Activated naive CD8-positive, alpha-beta T cell treated with anti-CD3 and anti-CD28 coated beads for 36 hours (primary cell): ENCODE measurements at regions not wholly inside any gene's neighbourhood (a gene's known extent, or its start where the extent isn't known, plus 50 kb on each side); places are given as distances from the start of the nearest gene placed in this dataset.

Experiments
- DNase-seq: peaks from one replicate; pipeline ENCODE4 v3.0.0; 2021
- H3K27ac Mint-ChIP-seq: one replicate; pipeline ENCODE4 v1.8.0; 2022; ENCODE audit warnings: mild to moderate bottlenecking, moderate library complexity, mixed read lengths
- H3K27me3 Mint-ChIP-seq: one replicate; pipeline ENCODE4 v1.8.0; 2022; ENCODE audit warnings: mild to moderate bottlenecking, mixed read lengths
- H3K36me3 Mint-ChIP-seq: one replicate; pipeline ENCODE4 v1.8.0; 2021; ENCODE audit warnings: mild to moderate bottlenecking, mixed read lengths
- H3K4me1 Mint-ChIP-seq: one replicate; pipeline ENCODE4 v1.8.0; 2021; ENCODE audit warnings: mixed read lengths
- H3K4me3 Mint-ChIP-seq: one replicate; pipeline ENCODE4 v1.8.0; 2022; ENCODE audit warnings: mild to moderate bottlenecking, moderate library complexity, mixed read lengths
- H3K9me3 Mint-ChIP-seq: one replicate; pipeline ENCODE4 v1.8.0; 2022; ENCODE audit warnings: mixed read lengths

- Mint-ChIP-seq H3K27ac (peak overlapping the region; percentile 95), H3K9me3 (peaks cover 1% of the 10 kb centered on the region), H3K27me3 (no peaks in the 10 kb centered on the region), H3K36me3 (peaks cover 4% of the 10 kb centered on the region), H3K4me1 (peaks cover 38% of the 10 kb centered on the region), H3K4me3 (peak overlapping the region; percentile 46)
- no peak for DNase-seq
Measured at GRCh38 chr13:24625870-24626849, 54.0 kb upstream of the ATP12A start.

GRCh38 chr13:24627090-24627714 is 53.0 kb upstream of the ATP12A start:
- H3K4me3 Mint-ChIP-seq, result no peak overlapping the region
- H3K9me3 Mint-ChIP-seq, result peaks cover 1% of the 10 kb centered on the region
- H3K36me3 Mint-ChIP-seq, result peaks cover 4% of the 10 kb centered on the region
- no peak for DNase-seq
- no peaks in the 10 kb centered on the region for H3K27me3 Mint-ChIP-seq
- H3K4me1 Mint-ChIP-seq, result peaks cover 38% of the 10 kb centered on the region
- H3K27ac Mint-ChIP-seq, result peak overlapping the region; percentile 95

DNA sequence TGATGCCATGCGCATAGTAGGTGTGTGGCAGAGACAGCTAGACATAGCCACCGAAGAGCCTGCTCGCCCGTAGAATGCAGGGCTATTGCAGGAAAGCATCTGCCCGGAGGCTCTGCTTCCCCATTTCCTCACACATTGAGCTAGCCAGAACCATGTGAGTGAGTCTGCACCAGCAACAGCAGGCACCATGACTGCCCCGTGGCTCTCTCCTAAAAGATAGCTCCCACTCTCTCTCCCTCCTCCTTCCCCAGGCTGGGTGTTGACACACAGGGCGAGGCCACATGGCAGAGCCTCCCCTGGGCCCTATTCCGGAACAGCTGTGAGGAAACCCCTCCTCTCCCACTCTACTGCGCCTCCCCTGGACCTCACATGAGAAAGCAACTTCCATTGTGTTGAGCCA is 52.3 kb upstream of the ATP12A start:
- no peak overlapping the region for H3K4me3 Mint-ChIP-seq
- no peak overlapping the region for H3K27ac Mint-ChIP-seq
- no peak for DNase-seq
- peaks cover 38% of the 10 kb centered on the region for H3K4me1 Mint-ChIP-seq
- H3K27me3 Mint-ChIP-seq, result no peaks in the 10 kb centered on the region
- H3K36me3 Mint-ChIP-seq, result peaks cover 4% of the 10 kb centered on the region
- H3K9me3 Mint-ChIP-seq, result peaks cover 1% of the 10 kb centered on the region

DNA sequence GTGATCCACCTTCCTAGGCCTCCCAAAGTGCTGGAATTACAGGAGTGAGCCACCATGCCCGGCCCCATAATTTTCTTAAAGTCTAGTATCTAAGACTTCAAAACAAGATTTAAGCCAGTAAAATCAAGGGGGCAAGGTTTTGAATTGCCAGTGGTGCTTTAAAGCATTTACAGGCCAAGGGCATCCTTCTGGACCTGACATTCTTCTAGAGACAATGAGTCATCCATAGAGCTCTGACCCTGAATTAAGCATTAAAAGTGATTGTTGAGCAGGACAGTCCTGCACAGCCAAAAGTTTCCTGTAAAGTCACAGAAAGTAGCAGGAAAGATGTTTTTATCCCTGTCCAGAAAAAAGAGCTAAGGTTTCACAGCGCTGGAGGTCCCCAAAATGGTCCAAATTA is 50.9 kb upstream of the ATP12A start:
- H3K9me3 Mint-ChIP-seq, result peaks cover 1% of the 10 kb centered on the region
- no peak overlapping the region for H3K27ac Mint-ChIP-seq

GRCh38 chr13:24630121-24630520 is 50.1 kb upstream of the ATP12A start:
- Mint-ChIP-seq H3K9me3 (peaks cover 1% of the 10 kb centered on the region), H3K4me3 (no peak overlapping the region), H3K27me3 (no peaks in the 10 kb centered on the region), H3K27ac (no peak overlapping the region), H3K36me3 (peaks cover 4% of the 10 kb centered on the region), H3K4me1 (peaks cover 28% of the 10 kb centered on the region)
- DNase-seq, result no peak

More for the DNA sequence above, 50.9 kb upstream of the ATP12A start:
- H3K36me3 Mint-ChIP-seq, result peaks cover 4% of the 10 kb centered on the region
- no peaks in the 10 kb centered on the region for H3K27me3 Mint-ChIP-seq
- peaks cover 35% of the 10 kb centered on the region for H3K4me1 Mint-ChIP-seq
- H3K4me3 Mint-ChIP-seq, result no peak overlapping the region
- DNase-seq, result no peak
